HG03520 (cell line): ENCODE measurements at regions not wholly inside any gene's neighbourhood (a gene's known extent, or its start where the extent isn't known, plus 50 kb on each side); places are given as distances from the start of the nearest gene placed in this dataset.

Source experiments
- ATAC-seq: cut with Tn5 transposase; IDR thresholded peaks from one replicate; pipeline ENCODE4 v1.9.1; 2021; ENCODE audit warnings: mild to moderate bottlenecking, moderate library complexity; ENCODE audit not compliant: unreplicated experiment

DNA sequence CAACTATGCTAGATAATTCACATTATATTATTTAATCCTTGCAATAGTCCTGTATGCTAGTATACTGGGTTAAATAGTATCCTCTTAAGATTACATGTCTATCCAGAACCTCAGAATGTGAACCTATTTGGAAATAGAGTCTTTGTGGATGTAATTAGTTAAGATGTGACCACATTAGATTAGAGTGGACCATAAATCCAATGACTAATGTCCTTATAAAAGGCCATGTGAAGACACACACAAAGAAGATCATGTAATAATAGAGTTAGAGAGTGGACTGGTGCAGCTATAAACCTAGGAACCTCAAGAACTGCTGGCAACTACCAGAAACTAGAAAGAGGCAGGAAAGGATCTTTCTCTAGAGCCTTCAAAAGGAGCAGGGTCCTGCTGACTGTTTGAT is 263.6 kb upstream of the PTGER4 start:
- no peak for ATAC-seq

DNA sequence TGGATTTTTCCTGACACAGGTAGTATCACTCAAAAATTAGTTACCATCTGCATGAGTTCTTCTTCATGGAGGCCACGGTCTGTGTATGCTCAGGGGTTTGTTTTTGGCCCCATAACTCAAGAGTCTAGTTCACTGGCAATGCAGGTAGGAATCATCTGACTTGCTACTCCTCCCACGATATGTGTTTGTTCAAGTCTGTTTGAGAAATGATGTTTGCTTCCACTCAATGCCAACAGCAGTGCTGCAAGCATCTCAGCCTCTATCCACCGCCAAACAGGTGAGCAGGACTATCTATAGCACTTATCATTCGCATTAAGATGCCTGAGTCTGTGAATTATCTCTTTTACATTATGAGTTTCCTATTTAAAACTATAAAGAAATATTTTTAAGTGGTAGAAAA is 264.8 kb upstream of the PTGER4 start:
- ATAC-seq: no peak

DNA sequence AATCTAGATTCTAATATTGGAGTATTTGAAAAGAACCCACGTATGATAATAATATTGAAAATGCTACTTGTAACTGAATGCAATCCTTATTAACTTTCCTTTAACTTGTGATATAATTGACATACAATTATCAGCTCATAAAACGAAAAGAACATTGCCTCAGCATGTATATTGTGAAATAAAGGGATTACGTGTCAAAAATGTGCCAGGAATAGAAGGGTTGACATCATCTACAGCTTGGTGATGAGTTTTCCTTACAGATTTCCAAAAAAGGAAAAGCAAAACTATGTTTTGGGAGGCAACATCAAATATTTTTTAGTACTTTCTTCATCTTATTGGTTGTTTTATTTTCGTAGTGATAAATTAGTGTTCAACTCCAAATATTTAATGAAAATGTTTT is 266.0 kb upstream of the PTGER4 start:
- ATAC-seq: no peak

DNA sequence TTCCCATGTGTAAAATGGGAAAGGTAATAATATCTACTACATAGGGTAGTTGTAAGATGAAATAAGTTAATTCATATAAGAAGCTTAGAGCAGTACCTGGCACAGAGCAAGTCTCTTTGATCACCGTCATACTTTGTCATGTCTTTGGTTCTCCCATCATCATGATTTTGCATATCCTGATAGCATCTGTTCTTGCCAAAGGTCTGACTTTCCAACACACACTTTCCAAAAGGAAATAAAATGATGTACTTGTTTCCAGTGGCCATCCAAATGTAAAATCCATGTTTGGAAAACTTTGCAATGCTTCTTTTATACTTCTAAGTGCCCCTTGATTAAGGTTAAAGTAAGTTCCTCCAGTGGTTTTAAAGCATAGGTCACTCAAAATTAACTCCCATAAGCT is 266.9 kb upstream of the PTGER4 start:
- no peak for ATAC-seq

DNA sequence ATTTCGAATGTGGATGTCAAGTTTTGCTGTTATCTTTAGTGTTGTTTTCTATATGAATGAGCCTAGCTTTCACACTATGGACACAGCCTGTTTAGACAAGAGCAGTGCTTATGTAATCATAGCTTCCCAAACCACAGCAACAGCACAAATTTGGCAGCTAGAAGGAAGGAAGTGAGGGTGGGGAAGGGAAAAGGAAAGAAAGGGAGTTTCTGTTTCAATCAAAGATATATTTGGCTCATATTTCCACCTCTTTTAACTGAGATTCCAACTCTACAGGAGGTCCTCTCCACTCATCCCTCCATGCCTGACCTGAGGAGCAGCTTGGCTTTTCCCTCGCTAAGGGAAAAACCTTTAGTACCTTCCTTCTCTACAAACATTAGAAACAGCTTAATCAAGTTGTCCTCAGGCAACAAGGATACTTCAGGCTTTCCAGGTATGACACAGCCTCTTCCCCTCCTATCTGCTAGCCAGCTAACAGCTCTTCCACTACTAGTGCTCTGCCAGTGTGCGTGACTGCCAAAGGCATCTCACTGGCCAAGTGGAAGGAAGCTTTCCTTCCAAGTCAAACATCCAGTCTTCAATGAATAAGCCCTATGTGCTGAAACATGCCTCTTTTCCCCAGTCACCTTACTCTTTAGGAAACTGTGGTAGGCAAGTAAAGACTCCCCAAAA is 268.6 kb upstream of the PTGER4 start:
- ATAC-seq: no peak

DNA sequence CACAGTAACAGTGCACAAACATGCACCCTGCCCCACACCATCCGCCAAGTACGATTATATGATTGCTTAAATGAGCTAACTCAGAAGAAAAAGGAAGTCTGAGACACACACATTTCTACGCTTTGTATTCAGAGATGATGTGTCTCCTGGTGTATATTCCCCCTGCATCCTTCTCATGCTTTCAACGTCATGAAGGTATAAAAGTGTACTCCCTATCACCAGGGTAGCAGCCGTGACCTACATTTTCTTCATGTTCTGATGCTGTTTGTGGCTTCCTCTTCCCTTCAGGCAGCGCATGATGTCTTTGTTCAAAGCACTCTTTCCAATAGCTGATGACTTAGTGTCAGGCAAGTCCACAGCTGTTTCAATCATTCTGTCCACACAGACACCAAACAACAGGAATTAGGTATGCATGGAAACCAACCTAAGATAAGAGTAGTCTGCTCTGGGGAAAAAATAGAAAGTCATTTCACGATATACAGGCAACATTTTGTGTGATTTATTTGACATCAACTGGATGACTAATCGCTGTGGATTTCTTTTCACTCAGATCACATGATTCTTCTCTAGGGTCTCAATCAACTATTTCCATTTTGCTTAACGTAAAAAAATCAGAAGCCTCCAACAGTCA is 269.4 kb upstream of the PTGER4 start:
- no peak for ATAC-seq

DNA sequence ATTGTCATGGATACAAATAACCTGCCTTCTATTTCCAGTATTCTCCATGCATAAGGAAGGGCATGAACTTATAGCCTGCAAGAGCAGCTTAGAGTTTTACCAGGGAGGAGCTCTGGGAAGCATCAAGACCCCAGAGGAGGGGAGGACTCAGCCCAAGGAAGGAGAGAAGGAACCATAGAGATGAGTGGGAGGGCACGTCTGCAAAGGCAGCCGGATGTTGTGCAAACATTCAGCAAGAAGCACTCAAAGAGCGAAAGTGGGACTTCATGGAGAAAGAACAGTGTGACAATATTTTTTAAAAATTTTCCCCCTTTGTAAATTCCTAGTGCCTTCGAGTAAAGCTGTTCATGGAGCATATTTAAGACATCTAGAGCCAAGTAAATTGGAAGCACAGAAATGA is 270.1 kb upstream of the PTGER4 start:
- no peak for ATAC-seq

DNA sequence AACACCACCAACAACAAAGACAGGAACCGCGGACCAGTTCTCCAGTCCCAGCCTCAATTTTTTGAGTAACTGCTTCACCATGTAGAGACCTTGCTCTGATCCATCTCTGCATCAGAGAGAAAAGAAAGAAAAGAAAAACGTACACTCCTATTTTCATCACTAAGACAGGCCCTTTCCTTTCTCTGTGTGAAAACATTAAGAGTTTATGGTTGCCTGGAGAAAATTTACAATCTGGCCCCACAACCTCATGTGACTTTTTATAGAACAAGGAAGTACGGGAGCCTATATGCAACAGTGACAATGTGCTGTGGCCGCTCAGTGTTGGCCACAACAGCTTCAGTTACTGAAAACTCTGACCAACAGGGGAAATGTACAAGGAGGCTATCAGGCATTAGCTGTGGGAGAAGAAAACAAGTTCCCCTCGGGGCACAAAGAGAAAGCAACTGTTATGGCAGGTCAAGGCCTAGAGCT is 272.9 kb upstream of the PTGER4 start:
- ATAC-seq: peak; percentile 49

DNA sequence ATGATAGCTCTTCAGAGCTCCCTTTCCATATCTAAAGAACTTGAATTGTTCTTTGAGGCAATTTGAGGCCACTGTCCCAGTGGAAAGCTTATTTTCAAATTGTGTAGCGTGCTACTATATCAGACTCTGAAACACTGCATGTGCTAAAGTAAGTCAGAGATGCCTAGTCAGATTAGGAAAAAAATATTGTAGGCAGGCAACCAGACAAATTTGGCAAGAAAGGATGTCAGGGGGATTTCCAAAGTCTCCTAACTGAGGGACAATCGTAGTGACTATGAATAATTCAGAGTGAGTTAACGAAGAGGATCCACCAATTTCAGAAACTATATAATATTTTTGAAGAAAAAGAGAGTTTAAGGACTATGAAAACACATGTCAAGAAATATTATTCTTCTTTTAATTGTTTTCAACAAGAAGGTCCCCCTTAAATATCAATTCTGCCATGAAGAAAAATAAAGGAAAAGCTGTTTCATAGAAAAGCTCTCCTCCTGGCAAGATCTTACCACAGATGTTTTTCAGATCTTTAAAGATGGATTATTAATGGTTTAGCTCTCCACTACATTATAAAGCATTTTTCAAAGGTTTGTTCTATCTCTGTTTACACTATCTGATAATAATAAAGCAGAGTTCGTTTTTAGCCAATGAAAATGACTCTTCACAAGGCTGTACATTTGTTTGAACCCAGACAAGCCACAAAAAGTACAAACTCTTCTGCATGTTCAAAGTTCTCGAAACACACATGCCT is 273.5 kb upstream of the PTGER4 start:
- ATAC-seq: no peak

DNA sequence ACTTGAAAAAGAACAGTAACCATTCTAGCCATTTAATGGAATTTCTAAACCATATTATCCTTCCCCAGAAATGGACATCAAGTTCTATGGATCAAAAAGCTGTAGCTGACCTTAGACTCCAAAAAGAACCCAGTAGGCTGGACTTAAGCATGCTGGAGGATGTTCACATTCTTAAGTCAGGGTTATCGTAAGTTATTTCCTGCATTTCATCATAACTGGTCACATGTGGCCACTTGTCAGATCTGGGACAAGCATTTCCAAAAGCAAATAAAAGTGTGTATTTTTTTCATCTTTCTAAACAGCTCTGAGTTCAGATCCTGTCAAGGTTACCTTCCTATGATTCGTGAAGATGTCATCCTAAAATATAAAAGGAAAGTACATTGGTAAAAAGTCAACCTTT is 274.5 kb upstream of the PTGER4 start:
- ATAC-seq: no peak

DNA sequence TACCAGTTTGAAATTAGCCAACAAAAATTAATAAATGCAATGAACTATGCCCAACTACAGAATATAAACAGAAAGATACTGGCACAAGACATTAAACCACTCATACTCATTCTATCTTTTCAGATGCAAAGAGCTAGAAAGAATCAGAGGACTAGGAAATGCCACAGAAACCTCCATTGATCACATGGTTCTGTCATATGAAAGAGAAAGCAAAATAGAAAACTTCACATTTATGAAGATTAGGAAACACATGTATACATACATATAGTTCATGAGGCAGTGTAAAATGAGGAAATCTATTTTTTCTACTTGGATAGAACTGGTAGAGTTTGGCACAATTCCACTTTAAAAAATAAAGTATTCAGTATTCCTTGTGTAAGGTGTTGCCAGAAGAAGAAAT is 275.1 kb upstream of the PTGER4 start:
- ATAC-seq: peak; percentile 55

DNA sequence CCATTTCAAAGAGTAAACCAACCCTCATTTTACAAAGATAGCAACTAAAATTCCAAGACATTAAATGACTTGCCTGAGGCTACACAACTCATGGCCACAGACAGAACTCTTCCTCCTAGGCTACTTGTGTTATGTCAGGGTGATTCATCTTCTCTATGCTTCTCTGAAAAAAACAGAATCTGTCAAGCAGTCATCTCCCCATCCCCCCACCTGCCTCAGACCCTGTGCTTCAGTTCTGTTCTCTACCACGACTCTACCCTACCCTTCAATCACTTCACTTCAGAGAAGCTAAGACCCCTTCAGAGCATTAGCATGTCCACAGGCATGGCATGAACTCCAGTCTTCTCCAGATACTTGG is 277.7 kb upstream of the PTGER4 start:
- no peak for ATAC-seq

DNA sequence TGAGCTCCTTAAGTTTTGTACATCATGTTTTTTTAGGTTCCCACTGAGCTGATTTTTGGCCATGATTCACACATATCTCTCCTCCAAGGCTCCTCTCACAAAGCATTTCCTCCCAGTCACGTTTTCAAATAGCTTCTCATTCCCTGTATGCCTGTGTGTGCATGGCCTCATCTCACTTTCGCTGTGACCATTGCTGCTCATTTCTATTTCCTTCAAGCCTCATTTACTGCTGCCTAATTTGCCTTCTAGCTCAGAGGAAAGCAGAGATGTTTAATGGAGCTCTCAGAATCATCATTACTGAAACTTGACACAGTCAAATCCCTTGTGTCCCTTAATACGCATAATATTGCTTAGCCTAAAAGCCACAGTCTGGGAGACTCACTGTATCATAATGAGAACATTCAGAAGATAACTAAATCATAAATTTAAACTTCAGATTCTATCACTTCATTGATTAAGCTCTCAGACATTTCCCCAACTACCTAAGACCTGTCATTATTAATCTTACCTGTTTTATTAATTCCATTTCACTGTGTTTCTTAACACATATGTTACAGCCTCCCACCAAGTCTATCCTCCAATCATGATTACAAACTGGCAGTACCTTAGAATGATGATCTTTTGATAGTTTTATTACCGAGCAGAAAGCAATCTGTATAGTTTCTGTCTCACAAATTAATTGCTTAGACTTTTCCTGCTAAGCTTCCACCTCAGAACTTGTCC is 278.3 kb upstream of the PTGER4 start:
- peak; percentile 51 for ATAC-seq

DNA sequence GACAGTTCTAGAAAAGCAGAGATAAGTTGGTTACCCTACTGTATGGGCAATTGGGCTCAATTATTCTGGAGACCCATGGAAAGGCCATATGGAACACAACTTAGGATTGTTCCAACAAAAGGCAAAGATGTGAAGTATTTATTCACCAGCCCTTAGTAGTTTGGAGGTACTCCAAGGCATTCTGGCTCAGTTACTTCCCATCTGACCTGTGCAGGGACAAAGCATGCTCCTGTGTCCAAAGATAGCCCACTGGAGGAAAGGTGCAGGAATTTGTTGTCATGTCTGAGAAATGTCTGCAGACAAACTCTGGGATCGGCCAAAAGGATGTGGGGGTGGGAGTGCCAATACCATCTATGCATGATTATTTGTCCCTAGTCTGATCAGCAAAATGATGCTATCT is 279.5 kb upstream of the PTGER4 start:
- ATAC-seq: no peak

DNA sequence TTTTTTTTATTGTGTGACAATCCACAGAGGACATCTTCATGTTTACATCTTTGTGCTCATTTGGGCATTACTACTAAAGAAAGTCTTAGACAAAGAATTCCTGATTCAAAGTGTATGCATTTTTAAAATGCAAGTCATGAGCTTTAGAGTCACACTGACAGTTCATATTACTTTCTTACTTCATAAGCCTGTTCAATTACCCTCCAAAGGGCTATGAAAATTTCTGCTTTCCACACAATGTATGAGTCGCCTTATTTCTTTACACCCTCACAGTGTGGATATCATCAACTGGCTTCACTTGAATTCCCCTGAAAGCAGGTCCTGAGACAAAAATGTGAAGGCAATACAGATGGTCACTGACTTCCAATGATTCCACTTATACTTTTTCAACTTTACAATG is 280.4 kb upstream of the PTGER4 start:
- no peak for ATAC-seq

DNA sequence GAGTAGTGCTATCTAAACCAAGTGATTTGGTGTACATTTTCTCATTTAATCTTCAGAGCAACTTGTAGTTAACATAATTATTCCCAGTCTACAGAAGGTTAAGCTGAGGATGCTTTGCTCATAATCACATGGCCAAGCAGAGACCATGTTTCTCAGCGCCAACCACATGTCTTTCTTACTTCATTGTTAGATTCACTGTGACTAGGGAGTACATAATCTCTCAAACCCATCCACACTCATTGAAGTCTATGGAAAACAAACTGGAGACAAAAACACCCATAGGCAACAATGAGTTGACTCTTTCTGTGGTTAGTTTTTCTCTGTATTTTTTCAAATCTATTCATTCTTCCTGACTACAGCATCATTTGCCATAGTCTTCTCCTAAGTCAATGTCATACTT is 281.7 kb upstream of the PTGER4 start:
- ATAC-seq: no peak

DNA sequence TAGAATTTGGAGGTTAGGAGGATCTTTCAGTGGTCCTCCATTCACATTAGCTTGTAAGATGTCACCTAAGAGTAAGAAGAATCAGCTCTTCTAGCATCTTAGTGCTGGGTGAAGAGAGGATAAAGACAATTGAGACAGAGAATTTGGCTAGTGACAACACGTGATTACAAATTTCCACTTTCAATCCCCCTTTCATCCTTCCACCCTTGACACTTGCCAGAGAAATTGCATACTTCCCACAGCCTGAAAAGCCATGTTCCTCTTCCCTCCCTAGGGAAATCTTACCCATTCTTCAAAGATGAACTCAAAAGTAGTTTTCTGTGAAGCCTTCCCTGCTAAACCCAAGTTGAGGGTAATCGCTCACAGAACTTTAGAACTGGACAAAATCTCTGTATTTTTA is 282.6 kb upstream of the PTGER4 start:
- ATAC-seq: no peak

DNA sequence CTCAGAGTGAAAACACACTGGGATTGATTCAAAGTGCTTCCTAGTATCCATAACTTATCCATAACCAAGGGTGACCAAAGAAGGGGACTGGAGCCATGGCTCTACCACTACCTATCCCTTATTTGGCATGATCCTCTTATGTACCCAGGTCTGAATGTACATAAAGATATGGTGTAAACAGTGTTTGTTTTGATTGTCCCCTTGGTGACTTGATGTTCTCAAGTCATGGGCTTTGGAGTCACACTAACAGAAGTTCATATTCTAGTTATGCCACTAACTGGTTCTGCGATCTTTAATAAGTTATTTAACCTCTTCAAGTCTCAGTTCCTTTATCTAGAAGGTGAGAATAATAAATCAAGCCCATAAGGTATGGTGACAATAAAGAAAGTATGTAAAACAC is 283.4 kb upstream of the PTGER4 start:
- ATAC-seq: no peak

DNA sequence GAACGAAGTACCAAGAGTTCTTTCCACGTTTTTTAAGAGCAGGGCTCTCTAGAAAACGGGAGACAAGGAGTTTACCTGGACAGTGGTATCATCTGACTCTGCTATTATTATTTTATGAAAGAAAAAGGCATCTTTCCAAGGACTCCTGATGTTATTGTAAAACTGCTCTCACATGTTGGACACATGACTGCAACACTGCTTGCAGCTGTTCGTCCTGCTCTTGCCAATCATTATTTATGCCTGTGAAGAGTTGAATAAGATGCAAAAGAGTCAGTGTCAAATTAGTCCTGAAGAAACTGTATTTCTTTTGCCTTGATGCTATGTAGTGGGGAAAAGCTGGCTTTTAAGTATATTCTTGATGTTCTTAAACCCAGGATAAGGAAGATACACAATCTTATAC is 284.5 kb upstream of the PTGER4 start:
- no peak for ATAC-seq

DNA sequence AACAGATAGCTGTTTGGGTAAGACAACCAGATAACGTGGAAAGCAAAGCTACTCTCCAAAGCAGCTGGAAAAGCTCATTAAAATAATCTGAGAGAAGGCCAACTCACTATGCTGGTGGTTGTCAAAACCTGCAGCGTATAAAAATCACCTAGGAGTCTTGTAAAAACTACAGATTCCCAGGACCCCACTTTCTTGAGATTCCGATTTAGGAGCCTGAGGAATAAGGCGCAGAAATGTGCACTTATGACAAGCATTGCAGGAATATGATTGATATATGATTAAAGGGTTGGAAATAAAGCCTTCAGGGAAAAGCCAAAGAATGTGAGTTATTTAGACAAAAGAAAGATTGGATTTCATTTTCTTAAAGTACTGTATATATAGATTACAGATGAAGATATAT is 285.0 kb upstream of the PTGER4 start:
- no peak for ATAC-seq

DNA sequence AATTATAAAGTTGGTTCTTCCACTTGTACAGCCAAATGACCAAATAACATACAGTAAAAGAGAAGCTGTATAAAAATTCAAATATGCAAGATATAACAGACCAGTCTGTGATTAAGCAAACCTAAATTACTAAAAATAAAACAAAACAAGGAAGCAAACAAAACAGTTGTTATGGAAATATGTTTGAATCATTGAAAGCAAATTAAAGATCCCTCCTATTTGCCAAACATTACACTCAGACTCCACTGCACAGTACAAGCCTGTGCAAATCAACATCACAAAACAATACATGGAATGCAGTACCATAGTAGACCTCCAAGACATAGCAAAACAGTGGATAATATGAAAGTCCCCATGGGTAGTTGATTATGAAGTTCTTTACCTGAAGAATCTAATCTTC is 288.1 kb upstream of the PTGER4 start:
- ATAC-seq: no peak
